ENCODE measurements at regions not wholly inside any gene's neighbourhood (a gene's known extent, or its start where the extent isn't known, plus 50 kb on each side); places are given as distances from the start of the nearest gene placed in this dataset.

GRCh38 chr5:174159327-174160114 lies 114.0 kb downstream of the NSG2 start:
- no peak for DNase-seq

GRCh38 chr5:174165406-174165805 lies 119.9 kb downstream of the NSG2 start:
- no peak for DNase-seq

GRCh38 chr5:174166231-174167079 lies 120.9 kb downstream of the NSG2 start:
- no peak for DNase-seq

GRCh38 chr5:174167080-174167910 lies 121.8 kb downstream of the NSG2 start:
- DNase-seq, result no peak

- DNase-seq, result no peak
These were observed 126.6 kb downstream of the NSG2 start for GRCh38 chr5:174172152-174172551.

GRCh38 chr5:174172566-174172965 lies 127.1 kb downstream of the NSG2 start:
- no peak for DNase-seq

GRCh38 chr5:174173766-174174165 lies 128.3 kb downstream of the NSG2 start:
- no peak for DNase-seq

- no peak for DNase-seq
These were observed 130.3 kb downstream of the NSG2 start for GRCh38 chr5:174175716-174176268.

- no peak for DNase-seq
These were observed 131.0 kb downstream of the NSG2 start for GRCh38 chr5:174176511-174176910.

GRCh38 chr5:174177531-174177930 lies 132.0 kb downstream of the NSG2 start:
- no peak for DNase-seq

- no peak for DNase-seq
These were observed 132.6 kb downstream of the NSG2 start for GRCh38 chr5:174177976-174178605.

GRCh38 chr5:174180639-174181038 lies 135.1 kb downstream of the NSG2 start:
- DNase-seq, result no peak

- no peak for DNase-seq
These were observed 136.6 kb downstream of the NSG2 start for GRCh38 chr5:174182111-174182510.

- DNase-seq, result no peak
These were observed 138.2 kb downstream of the NSG2 start for GRCh38 chr5:174183701-174184100.

GRCh38 chr5:174185506-174185905 lies 140.0 kb downstream of the NSG2 start:
- DNase-seq, result no peak

- DNase-seq, result no peak
These were observed 140.7 kb downstream of the NSG2 start for GRCh38 chr5:174186096-174186695.

GRCh38 chr5:174187001-174187400 lies 141.5 kb downstream of the NSG2 start:
- DNase-seq, result no peak

- DNase-seq, result no peak
These were observed 142.0 kb downstream of the NSG2 start for GRCh38 chr5:174187481-174187880.

- DNase-seq, result no peak
These were observed 142.8 kb downstream of the NSG2 start for GRCh38 chr5:174188295-174188694.

GRCh38 chr5:174189654-174190541 lies 144.4 kb downstream of the NSG2 start:
- no peak for DNase-seq

GRCh38 chr5:174191076-174191475 lies 145.6 kb downstream of the NSG2 start:
- DNase-seq, result no peak

Data from activated naive CD4-positive, alpha-beta T cell treated with anti-CD3 and anti-CD28 coated beads, Interleukin-2, amount 50 U/mL, for 16 hours (primary cell).